HEK293 (cell line): ENCODE measurements at regions not wholly inside any gene's neighbourhood (a gene's known extent, or its start where the extent isn't known, plus 50 kb on each side); places are given as distances from the start of the nearest gene placed in this dataset.

Experiments
- CTCF ChIA-PET: fragments of 350-600 bp; formaldehyde crosslinking; extraction: SDS; loops from one replicate; lab custom pipeline; 2021; ENCODE audit warnings: antibody characterized with exemption; lab: Yijun Ruan, JAX
- POLR2A ChIA-PET: fragments of 300-600 bp; formaldehyde crosslinking; extraction: SDS; loops from one replicate; lab custom pipeline; 2020; ENCODE audit warnings: antibody characterized with exemption, inconsistent platforms; lab: Yijun Ruan, JAX
- H3K27ac ChIP-seq: fragments of 200-500 bp; sonication (Bioruptor generic); 2 replicates; pipeline ENCODE4 v1.5.1; 2014; ENCODE audit warnings: low read depth, low read length, control low read depth, inconsistent platforms; ENCODE audit errors: extremely low read depth
- H3K36me3 ChIP-seq, 2 experiments: fragments of 200-500 bp in 1 of 2; sonication (Bioruptor generic) in 1 of 2; 1 replicate in 1 of 2; 2 replicates in 1 of 2; pipeline ENCODE4 v1.5.1; 2014 to 2017; ENCODE audit warnings: inconsistent platforms in 2 of 2, low read length in 2 of 2; ENCODE audit not compliant: control insufficient read depth in 2 of 2, insufficient read depth in 1 of 2
- H3K4me1 ChIP-seq: fragments of 200-500 bp; sonication (Bioruptor generic); 2 replicates; pipeline ENCODE4 v1.5.1; 2014; ENCODE audit warnings: mild to moderate bottlenecking, low read length, inconsistent platforms; ENCODE audit not compliant: control insufficient read depth, insufficient read depth
- H3K4me3 ChIP-seq: 2 replicates; pipeline ENCODE4 v1.5.1; 2011; ENCODE audit warnings: low read depth, mild to moderate bottlenecking, control low read depth, low read length, moderate library complexity
- H3K9me3 ChIP-seq: fragments of 200-500 bp; sonication (Bioruptor generic); 2 replicates; pipeline ENCODE4 v1.5.1; 2014; ENCODE audit warnings: low read depth, low read length, inconsistent platforms; ENCODE audit not compliant: control insufficient read depth, insufficient read depth
- BCL6B ChIP-seq: fragments of 450-650 bp; formaldehyde crosslinking; IDR thresholded peaks from 2 replicates; pipeline ENCODE4 v1.5.1; 2017; ENCODE audit warnings: missing biosample characterization, missing genetic modification characterization
- GLIS1 ChIP-seq: fragments of 450-650 bp; formaldehyde crosslinking; IDR thresholded peaks from 2 replicates; pipeline ENCODE4 v1.5.1; 2016; ENCODE audit warnings: missing biosample characterization, missing genetic modification characterization
- MEIS1 ChIP-seq: sonication (generic); formaldehyde crosslinking; IDR thresholded peaks from 2 replicates; pipeline ENCODE4 v1.8.1; 2022; ENCODE audit warnings: missing genetic modification reagents, mild to moderate bottlenecking, borderline replicate concordance
- PRDM10 ChIP-seq: fragments of 450-650 bp; formaldehyde crosslinking; IDR thresholded peaks from 2 replicates; pipeline ENCODE4 v1.5.1; 2016; ENCODE audit warnings: missing biosample characterization, missing genetic modification characterization
- ZNF10 ChIP-seq: fragments of 450-650 bp; formaldehyde crosslinking; IDR thresholded peaks from 2 replicates; pipeline ENCODE4 v1.5.1; 2017; ENCODE audit warnings: missing biosample characterization, missing genetic modification characterization
- ZNF140 ChIP-seq: fragments of 450-650 bp; formaldehyde crosslinking; IDR thresholded peaks from 2 replicates; pipeline ENCODE4 v1.5.1; 2016; ENCODE audit warnings: missing biosample characterization, missing genetic modification characterization
- ZNF157 ChIP-seq: fragments of 450-650 bp; formaldehyde crosslinking; IDR thresholded peaks from 2 replicates; pipeline ENCODE4 v1.5.1; 2016; ENCODE audit warnings: missing biosample characterization, missing genetic modification characterization
- ZNF174 ChIP-seq: fragments of 450-650 bp; formaldehyde crosslinking; IDR thresholded peaks from 2 replicates; pipeline ENCODE4 v1.5.0; 2017; ENCODE audit warnings: missing biosample characterization, mild to moderate bottlenecking, missing genetic modification characterization
- ZNF19 ChIP-seq: fragments of 450-650 bp; formaldehyde crosslinking; IDR thresholded peaks from 2 replicates; pipeline ENCODE4; 2016; ENCODE audit warnings: missing biosample characterization, missing genetic modification characterization, low read depth
- ZNF621 ChIP-seq: fragments of 450-650 bp; formaldehyde crosslinking; IDR thresholded peaks from 2 replicates; pipeline ENCODE4 v1.5.1; 2017; ENCODE audit warnings: missing biosample characterization, missing genetic modification characterization
- ZNF624 ChIP-seq: fragments of 450-650 bp; formaldehyde crosslinking; IDR thresholded peaks from 2 replicates; pipeline ENCODE4 v1.5.1; 2017; ENCODE audit warnings: missing biosample characterization, missing genetic modification characterization
- ZNF660 ChIP-seq: fragments of 450-650 bp; IDR thresholded peaks from 2 replicates; pipeline ENCODE4 v1.5.1; 2018; ENCODE audit warnings: missing biosample characterization, mild to moderate bottlenecking, missing genetic modification characterization
- ZNF747 ChIP-seq: fragments of 450-650 bp; formaldehyde crosslinking; IDR thresholded peaks from 2 replicates; pipeline ENCODE4 v1.5.1; 2016; ENCODE audit warnings: missing biosample characterization, missing genetic modification characterization
- ZNF776 ChIP-seq: fragments of 450-650 bp; formaldehyde crosslinking; IDR thresholded peaks from 2 replicates; pipeline ENCODE4 v1.5.0; 2017; ENCODE audit warnings: missing biosample characterization, missing genetic modification characterization, borderline replicate concordance
- ZXDB ChIP-seq: fragments of 450-650 bp; formaldehyde crosslinking; IDR thresholded peaks from 2 replicates; pipeline ENCODE4 v1.5.1; 2016; ENCODE audit warnings: missing biosample characterization, missing genetic modification characterization
- TF ChIP-seq, protein P1 (sequence below): fragments of 450-650 bp; formaldehyde crosslinking; IDR thresholded peaks from 2 replicates; pipeline ENCODE4 v1.5.1; 2016; ENCODE audit warnings: missing biosample characterization, missing genetic modification characterization, low read depth
- TF ChIP-seq, protein P2 (sequence below): fragments of 450-650 bp; formaldehyde crosslinking; IDR thresholded peaks from 2 replicates; pipeline ENCODE4 v1.5.1; 2016; ENCODE audit warnings: missing biosample characterization, missing genetic modification characterization, borderline replicate concordance
- TF ChIP-seq, protein P3 (sequence below): fragments of 450-650 bp; formaldehyde crosslinking; IDR thresholded peaks from 2 replicates; pipeline ENCODE4 v1.5.1; 2016; ENCODE audit warnings: missing biosample characterization, missing genetic modification characterization, low read depth
- TF ChIP-seq, protein P4 (sequence below): fragments of 450-650 bp; formaldehyde crosslinking; conservative IDR thresholded peaks from 2 replicates; pipeline ENCODE4 v1.5.1; 2016; ENCODE audit warnings: low read depth, missing biosample characterization, missing genetic modification characterization

DNA sequence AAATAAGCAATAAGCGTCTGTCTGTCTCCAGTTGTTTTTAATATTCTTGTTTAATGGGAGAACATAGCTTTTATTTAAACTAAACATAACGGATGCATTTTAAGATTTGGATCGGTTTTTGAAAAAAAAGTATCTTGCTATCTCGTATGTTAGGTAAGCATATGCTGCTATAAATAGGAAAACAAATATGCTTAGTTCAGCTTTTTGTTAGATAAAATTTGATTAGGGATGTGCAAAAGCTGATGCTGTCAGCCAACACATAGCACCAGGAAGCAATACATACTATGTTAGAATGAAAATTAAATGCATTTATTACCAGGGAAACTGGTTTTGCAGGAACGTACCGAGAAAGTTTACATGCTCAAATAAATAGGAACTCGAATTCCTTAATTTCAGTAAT, 843.1 kb upstream of the WWC1 start (continued):
- TF ChIP-seq ZNF621 (tag by site-specific recombination) (no peak), ZNF660 (no peak), ZNF624 (tag by site-specific recombination) (no peak), ZNF19 (tag by site-specific recombination) (no peak), ZNF174 (tag by site-specific recombination) (no peak), PRDM10 (no peak), ZNF157 (no peak)
- TF ChIP-seq, protein P1, sequence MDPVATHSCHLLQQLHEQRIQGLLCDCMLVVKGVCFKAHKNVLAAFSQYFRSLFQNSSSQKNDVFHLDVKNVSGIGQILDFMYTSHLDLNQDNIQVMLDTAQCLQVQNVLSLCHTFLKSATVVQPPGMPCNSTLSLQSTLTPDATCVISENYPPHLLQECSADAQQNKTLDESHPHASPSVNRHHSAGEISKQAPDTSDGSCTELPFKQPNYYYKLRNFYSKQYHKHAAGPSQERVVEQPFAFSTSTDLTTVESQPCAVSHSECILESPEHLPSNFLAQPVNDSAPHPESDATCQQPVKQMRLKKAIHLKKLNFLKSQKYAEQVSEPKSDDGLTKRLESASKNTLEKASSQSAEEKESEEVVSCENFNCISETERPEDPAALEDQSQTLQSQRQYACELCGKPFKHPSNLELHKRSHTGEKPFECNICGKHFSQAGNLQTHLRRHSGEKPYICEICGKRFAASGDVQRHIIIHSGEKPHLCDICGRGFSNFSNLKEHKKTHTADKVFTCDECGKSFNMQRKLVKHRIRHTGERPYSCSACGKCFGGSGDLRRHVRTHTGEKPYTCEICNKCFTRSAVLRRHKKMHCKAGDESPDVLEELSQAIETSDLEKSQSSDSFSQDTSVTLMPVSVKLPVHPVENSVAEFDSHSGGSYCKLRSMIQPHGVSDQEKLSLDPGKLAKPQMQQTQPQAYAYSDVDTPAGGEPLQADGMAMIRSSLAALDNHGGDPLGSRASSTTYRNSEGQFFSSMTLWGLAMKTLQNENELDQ (tag by site-specific recombination), result no peak
- TF ChIP-seq, protein P2, sequence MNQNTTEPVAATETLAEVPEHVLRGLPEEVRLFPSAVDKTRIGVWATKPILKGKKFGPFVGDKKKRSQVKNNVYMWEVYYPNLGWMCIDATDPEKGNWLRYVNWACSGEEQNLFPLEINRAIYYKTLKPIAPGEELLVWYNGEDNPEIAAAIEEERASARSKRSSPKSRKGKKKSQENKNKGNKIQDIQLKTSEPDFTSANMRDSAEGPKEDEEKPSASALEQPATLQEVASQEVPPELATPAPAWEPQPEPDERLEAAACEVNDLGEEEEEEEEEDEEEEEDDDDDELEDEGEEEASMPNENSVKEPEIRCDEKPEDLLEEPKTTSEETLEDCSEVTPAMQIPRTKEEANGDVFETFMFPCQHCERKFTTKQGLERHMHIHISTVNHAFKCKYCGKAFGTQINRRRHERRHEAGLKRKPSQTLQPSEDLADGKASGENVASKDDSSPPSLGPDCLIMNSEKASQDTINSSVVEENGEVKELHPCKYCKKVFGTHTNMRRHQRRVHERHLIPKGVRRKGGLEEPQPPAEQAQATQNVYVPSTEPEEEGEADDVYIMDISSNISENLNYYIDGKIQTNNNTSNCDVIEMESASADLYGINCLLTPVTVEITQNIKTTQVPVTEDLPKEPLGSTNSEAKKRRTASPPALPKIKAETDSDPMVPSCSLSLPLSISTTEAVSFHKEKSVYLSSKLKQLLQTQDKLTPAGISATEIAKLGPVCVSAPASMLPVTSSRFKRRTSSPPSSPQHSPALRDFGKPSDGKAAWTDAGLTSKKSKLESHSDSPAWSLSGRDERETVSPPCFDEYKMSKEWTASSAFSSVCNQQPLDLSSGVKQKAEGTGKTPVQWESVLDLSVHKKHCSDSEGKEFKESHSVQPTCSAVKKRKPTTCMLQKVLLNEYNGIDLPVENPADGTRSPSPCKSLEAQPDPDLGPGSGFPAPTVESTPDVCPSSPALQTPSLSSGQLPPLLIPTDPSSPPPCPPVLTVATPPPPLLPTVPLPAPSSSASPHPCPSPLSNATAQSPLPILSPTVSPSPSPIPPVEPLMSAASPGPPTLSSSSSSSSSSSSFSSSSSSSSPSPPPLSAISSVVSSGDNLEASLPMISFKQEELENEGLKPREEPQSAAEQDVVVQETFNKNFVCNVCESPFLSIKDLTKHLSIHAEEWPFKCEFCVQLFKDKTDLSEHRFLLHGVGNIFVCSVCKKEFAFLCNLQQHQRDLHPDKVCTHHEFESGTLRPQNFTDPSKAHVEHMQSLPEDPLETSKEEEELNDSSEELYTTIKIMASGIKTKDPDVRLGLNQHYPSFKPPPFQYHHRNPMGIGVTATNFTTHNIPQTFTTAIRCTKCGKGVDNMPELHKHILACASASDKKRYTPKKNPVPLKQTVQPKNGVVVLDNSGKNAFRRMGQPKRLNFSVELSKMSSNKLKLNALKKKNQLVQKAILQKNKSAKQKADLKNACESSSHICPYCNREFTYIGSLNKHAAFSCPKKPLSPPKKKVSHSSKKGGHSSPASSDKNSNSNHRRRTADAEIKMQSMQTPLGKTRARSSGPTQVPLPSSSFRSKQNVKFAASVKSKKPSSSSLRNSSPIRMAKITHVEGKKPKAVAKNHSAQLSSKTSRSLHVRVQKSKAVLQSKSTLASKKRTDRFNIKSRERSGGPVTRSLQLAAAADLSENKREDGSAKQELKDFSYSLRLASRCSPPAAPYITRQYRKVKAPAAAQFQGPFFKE (tag by site-specific recombination), result no peak

GRCh38 chr5:167451076-167451475, 840.4 kb upstream of the WWC1 start:
- no peak overlapping the region for H3K4me3 ChIP-seq
- ChIA-PET CTCF (interaction anchor here (0.7 kb wide), 1 partner anchor 834 kb away, joined by 5 read pairs; no protein-coding TSS in a partner anchor), POLR2A (no interaction called here)
- no peaks in the 10 kb centered on the region for H3K4me1 ChIP-seq
- H3K27ac ChIP-seq, result no peak overlapping the region
- no peaks in the 10 kb centered on the region for H3K36me3 ChIP-seq
- H3K9me3 ChIP-seq, result no peaks in the 10 kb centered on the region
- TF ChIP-seq, protein P3, sequence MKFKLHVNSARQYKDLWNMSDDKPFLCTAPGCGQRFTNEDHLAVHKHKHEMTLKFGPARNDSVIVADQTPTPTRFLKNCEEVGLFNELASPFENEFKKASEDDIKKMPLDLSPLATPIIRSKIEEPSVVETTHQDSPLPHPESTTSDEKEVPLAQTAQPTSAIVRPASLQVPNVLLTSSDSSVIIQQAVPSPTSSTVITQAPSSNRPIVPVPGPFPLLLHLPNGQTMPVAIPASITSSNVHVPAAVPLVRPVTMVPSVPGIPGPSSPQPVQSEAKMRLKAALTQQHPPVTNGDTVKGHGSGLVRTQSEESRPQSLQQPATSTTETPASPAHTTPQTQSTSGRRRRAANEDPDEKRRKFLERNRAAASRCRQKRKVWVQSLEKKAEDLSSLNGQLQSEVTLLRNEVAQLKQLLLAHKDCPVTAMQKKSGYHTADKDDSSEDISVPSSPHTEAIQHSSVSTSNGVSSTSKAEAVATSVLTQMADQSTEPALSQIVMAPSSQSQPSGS (tag by site-specific recombination), result no peak
- TF ChIP-seq ZNF140, result no peak
- TF ChIP-seq, protein P4, sequence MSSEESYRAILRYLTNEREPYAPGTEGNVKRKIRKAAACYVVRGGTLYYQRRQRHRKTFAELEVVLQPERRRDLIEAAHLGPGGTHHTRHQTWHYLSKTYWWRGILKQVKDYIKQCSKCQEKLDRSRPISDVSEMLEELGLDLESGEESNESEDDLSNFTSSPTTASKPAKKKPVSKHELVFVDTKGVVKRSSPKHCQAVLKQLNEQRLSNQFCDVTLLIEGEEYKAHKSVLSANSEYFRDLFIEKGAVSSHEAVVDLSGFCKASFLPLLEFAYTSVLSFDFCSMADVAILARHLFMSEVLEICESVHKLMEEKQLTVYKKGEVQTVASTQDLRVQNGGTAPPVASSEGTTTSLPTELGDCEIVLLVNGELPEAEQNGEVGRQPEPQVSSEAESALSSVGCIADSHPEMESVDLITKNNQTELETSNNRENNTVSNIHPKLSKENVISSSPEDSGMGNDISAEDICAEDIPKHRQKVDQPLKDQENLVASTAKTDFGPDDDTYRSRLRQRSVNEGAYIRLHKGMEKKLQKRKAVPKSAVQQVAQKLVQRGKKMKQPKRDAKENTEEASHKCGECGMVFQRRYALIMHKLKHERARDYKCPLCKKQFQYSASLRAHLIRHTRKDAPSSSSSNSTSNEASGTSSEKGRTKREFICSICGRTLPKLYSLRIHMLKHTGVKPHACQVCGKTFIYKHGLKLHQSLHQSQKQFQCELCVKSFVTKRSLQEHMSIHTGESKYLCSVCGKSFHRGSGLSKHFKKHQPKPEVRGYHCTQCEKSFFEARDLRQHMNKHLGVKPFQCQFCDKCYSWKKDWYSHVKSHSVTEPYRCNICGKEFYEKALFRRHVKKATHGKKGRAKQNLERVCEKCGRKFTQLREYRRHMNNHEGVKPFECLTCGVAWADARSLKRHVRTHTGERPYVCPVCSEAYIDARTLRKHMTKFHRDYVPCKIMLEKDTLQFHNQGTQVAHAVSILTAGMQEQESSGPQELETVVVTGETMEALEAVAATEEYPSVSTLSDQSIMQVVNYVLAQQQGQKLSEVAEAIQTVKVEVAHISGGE (tag by site-specific recombination), result no peak
- no peak for TF ChIP-seq MEIS1 (CRISPR knock-in tag)
- TF ChIP-seq GLIS1 (tag by site-specific recombination), result no peak
- TF ChIP-seq ZNF747 (tag by site-specific recombination), result no peak
- TF ChIP-seq ZXDB, result no peak
- no peak for TF ChIP-seq ZNF10
- TF ChIP-seq ZNF776, result no peak
- TF ChIP-seq BCL6B (tag by site-specific recombination), result no peak
